ENCODE measurements at regions not wholly inside any gene's neighbourhood (a gene's known extent, or its start where the extent isn't known, plus 50 kb on each side); places are given as distances from the start of the nearest gene placed in this dataset.

DNA sequence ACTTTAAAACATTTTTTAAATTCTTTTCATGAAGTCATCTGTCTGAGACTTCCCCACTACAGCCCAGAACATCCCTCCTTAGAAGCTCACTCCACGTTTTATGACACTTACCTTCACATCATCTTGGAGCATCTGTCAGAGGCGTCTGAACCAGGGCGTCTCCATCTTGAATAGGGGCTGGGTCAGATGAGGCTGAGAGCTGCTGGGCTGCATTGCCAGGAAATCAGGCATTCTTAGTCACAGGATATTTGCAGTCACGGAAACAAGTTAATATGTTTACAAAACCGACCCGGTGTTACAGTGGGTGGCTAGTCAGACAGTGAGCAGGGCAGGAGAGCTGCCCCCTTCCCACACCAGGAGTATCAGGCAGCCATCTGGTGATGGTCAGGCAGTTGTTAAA lies 456.5 kb downstream of the FBXO15 start:
- TF ChIP-seq, protein P1, sequence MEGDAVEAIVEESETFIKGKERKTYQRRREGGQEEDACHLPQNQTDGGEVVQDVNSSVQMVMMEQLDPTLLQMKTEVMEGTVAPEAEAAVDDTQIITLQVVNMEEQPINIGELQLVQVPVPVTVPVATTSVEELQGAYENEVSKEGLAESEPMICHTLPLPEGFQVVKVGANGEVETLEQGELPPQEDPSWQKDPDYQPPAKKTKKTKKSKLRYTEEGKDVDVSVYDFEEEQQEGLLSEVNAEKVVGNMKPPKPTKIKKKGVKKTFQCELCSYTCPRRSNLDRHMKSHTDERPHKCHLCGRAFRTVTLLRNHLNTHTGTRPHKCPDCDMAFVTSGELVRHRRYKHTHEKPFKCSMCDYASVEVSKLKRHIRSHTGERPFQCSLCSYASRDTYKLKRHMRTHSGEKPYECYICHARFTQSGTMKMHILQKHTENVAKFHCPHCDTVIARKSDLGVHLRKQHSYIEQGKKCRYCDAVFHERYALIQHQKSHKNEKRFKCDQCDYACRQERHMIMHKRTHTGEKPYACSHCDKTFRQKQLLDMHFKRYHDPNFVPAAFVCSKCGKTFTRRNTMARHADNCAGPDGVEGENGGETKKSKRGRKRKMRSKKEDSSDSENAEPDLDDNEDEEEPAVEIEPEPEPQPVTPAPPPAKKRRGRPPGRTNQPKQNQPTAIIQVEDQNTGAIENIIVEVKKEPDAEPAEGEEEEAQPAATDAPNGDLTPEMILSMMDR (IDR thresholded peaks at IDR 0.05) = no peak
- no peak for TF ChIP-seq POLR2AphosphoS5 (IDR thresholded peaks at IDR 0.05; ENCODE audit: insufficient read depth in 1 of 2, low read depth in 1 of 2)

Measured in vagina (tissue), 2 donors.